AG20443 (cell line): ENCODE measurements at regions not wholly inside any gene's neighbourhood (a gene's known extent, or its start where the extent isn't known, plus 50 kb on each side); places are given as distances from the start of the nearest gene placed in this dataset.
"Not testable (repeated sequence)": the region's sequence is repeated elsewhere in the genome, so short reads cannot be mapped to it uniquely, and the experiment has no call there.

Source experiments
- DNase-seq: peaks from one replicate; pipeline ENCODE4 v3.0.0; 2012; ENCODE audit warnings: low spot score, mixed read lengths

DNA sequence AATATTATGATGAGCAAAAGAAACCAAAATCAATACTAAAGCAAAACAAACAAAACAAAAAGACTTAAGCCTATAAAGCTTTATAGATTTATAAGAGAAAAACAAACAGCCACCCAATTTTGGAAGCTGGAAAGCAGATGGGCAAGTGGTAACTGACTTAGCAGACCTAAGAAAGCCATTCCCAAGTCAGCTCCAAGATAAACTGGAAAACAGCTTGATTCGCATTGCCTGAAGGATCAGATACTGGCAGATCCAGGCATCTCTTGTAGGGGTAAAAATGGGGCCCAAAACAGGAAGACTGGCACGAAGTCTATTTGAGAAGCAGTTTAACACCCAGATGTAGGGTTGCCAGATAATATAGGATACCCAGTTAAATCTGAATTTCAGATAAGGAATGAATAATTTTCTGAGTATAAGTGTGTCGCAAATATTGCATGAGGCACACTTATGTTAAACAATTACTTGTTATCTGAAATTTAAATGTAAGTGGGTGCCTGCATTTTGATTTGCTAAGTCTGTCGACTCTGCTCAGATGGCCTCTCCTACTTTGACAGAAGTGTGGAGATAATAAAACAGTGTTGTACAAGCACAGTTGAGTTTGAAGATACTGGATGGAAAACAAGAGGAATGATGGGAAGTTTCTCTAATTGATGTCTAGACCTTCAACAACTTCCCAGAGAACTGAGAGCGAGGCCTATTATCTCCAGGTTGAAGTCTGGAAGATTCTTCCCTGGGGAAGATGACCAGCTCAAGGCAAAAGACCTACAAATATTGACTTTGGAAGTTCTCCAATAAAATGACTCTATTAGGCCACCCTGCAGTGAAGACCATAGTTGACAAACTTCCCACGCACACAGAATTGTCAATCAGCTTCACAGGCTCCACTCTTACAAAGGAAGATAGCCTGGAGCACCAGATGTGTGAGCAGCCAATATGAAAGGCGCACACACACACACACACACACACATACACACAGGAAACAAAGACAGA, 113.4 kb downstream of the FAM50B start:
- DNase-seq, result no peak

- DNase-seq, result no peak
These were observed 114.3 kb downstream of the FAM50B start for GRCh38 chr6:3963426-3963825.

DNA sequence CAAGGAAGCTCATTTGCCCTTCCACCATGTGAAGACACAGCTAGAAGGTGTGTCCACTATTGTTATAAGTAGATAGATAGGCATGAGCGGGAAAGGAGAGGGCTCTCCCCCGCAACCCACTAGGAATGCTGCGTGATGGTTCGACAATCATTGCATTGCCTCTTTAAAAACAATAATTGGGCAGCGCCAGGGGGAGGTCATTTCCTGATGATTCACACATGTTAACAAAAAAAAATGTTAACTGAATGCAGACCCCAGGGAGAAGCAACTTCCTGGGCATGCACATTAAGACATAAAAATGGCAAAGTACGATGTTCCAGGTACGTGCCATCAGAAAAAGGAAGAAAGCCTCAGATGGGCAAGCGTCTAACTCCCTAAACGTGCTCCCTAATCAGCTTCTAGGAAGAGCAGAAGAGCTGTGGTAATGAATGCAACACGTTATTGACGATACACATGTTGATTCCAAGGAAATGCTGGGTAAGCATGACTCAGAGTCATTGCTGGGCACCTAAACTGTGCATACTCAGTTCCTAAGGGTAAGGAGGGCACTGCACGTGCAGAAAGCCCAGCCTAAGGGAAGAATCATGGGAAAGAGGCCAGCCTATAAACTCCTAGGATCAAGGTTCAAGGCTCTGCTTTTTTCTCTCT, 113.7 kb downstream of the FAM217A start:
- peak; percentile 29 for DNase-seq

DNA sequence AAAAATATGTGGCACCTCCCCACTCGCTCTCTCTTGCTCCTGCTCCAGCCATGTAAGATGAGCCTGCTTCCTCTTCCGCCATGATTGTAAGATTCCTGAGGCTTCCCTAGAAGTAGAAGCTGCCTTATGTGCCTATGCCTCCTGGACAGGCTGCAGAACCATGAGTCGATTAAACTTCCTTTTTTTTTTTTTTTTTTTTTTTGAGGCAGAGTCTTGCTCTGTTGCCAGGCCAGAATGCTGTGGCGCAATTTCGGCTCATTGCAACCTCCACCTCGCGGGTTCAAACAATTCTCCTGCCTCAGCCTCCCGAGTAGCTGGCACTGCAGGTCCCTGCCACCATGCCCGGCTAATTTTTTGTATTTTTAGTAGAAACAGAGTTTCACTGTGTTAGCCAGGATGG, 112.5 kb downstream of the FAM217A start:
- DNase-seq, result no peak

DNA sequence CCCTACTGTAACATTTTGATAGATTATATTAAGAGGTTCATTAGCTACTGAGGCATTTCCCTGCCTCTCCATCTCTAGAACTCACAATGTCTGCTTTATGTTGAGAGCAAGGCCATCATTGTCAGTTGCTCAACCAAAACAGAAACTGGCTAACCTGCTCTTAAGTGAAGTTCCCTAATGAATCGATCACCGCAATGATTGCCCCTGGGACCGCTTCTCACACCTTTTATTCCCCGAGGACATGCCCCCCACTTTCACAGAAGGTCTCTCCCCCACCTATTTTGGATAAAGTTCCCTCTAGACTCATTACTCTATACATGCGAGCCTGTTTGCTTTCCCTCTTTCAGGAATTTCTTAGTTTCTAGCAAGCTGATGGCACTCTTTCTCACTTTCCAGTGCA, 108.8 kb downstream of the FAM217A start:
- no peak for DNase-seq

DNA sequence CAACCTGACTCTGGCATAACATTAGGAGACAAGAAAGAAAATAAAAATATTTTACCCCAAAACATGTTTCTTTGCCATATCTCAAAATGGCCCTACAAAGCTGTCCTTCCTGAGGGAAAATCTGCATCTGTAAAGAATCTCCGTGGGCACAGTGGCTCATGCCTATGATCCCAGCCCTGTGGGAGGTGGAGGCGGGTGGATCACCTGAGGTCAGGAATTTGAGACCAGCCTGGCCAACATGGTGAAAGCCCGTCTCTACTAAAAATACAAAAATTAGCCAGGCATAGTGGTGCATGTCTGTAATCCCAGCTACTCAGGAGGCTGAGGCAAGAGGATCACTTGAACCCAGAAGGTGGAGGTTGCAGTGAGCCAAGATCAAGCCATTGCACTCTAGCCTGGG, 105.8 kb downstream of the FAM217A start:
- not testable (repeated sequence) for DNase-seq

- DNase-seq, result peak; percentile 78
These were observed 100.8 kb downstream of the FAM217A start for GRCh38 chr6:3977875-3978711.

- not testable (repeated sequence) for DNase-seq
These were observed 100.0 kb downstream of the FAM217A start for GRCh38 chr6:3978966-3979365.

DNA sequence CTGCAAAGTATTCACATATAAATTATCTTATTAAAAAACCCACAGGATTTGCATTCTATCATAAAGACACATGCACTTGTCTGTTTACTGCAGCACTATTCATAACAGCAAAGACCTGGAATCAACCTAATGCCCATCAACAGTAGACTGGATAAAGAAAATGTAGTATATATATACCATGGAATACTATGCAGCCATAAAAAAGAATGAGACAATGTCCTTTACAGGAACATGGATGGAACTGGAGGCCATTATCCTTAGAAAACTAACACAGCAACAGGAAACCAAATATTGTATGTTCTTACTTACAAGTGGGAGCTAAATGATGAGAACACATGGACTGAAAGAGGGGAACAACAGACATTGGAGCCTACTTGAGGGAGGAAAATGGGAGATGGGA, 97.0 kb downstream of the FAM217A start:
- no peak for DNase-seq

GRCh38 chr6:3983778-3984177, 95.2 kb downstream of the FAM217A start:
- DNase-seq, result no peak

GRCh38 chr6:3984494-3984893, 94.4 kb downstream of the FAM217A start:
- DNase-seq, result no peak

DNA sequence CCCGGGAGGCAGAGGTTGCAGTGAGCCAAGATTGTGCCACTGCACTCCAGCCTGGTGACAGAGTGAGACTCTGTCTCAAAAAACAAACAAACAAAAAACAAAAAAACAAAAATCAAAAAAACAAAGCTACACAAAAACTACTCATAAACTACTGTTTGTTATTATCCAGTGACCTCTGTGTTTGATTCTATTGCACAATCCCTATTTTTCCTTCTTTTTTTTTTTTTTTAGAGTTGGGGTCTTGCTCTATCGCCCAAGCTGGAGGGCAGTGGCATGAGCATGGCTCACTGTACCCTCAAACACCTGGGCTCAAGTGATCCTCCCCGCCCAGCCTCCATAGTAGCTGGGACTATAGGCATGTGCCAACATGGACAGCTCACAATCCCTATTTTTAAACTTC, 92.7 kb downstream of the FAM217A start:
- no peak for DNase-seq

DNA sequence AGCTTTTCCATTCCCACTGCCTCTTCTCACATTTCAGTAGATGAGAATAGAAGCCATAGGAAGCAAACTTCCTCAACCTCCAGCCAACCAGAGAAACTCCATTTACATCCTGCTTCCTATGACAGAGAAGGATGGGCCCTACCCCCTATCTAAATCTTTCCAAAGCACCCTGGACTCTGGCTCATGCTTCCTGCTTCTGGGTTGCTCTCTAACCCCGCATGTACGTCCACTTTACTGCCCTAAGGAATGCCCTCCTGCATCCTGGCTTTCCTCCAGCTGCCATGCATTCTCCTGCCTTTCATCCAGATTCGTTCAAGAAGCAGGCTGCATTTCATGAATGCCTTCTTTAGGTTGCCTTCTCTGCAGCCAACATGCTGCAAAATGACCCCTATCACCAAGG, 91.9 kb downstream of the FAM217A start:
- no peak for DNase-seq

DNA sequence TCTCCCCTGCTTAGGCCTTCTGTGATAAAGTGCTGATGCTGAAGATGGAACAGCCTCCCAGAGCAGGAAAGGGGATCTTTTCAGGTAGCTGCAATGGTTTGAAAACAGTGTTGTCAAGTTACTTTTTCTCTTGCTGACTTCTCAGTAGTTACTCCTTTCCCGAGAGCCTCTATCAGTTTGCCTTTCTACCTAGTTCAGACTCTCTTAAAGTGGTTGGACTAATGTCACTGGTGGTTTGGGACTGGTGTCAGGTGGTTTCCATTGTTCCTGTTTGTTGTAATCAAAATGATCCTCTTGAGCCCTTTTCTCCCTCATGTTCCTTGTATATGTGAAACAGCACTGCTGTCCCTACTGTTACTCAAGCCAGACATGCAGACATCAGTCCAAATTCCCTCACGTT, 91.4 kb downstream of the FAM217A start:
- no peak for DNase-seq

GRCh38 chr6:3990692-3991491, 88.0 kb downstream of the FAM217A start:
- DNase-seq, result peak; percentile 93

- no peak for DNase-seq
These were observed 87.0 kb downstream of the FAM217A start for GRCh38 chr6:3991941-3992340.

DNA sequence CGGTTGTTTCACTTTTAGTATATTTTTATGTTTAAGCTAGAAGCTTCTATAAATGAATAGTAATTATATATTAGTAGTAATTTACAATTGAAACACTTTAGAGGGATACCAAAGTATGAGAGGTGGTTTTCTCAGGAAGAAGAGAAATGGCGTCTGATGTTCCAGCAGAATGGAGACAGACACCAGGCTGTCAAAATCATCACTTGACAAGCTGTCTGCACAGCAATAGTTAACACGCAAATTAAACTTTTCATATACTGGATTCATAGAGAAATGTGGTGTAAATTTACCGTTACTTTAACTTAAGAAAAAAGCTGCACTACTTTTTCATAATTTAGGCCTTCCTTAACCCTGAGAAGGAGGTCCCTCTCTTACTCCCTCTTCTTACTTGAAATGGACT, 82.6 kb downstream of the FAM217A start:
- no peak for DNase-seq

GRCh38 chr6:3997177-3997770, 81.7 kb downstream of the FAM217A start:
- peak; percentile 61 for DNase-seq

GRCh38 chr6:3999800-4000661, 78.9 kb downstream of the FAM217A start:
- no peak for DNase-seq

GRCh38 chr6:4004249-4004648, 74.7 kb downstream of the FAM217A start:
- DNase-seq, result no peak
